K562 (cell line): ENCODE measurements at regions not wholly inside any gene's neighbourhood (a gene's known extent, or its start where the extent isn't known, plus 50 kb on each side); places are given as distances from the start of the nearest gene placed in this dataset.

Experiments used
- ATAC-seq: fragments of 200-7000 bp; cut with Tn5 transposase; 3 replicates; pipeline ENCODE4 v1.9.1; 2020; ENCODE audit warnings: moderate library complexity
- BruUV-seq: library from RNA; stranded (reverse); fragments of 400-500 nt; replicated peaks from 2 replicates; lab custom pipeline; 2021; lab: Mats Ljungman, UMichigan
- CTCF ChIA-PET: fragments of 300-600 bp; formaldehyde crosslinking; extraction: SDS; loops from one replicate; lab custom pipeline; 2021; ENCODE audit warnings: low intra/inter-chr PET ratio; lab: Yijun Ruan, JAX
- POLR2A ChIA-PET: fragments of 300-600, 350-650 bp; sonication (Branson Sonifier 250); formaldehyde crosslinking; extraction: SDS; loops from one replicate; lab custom pipeline; 2021; ENCODE audit warnings: antibody characterized with exemption, inconsistent platforms; lab: Yijun Ruan, JAX
- DNase-seq, 4 experiments: peaks; one replicate each; pipeline versions ENCODE4 v3.0.0 to v3.0.0-alpha.2; 2011 to 2018; ENCODE audit warnings: low spot score in 3 of 4, mixed read lengths in 3 of 4; ENCODE audit errors: extremely low read depth in 1 of 4
- FAIRE-seq: peaks from 2 replicates; lab custom pipeline; 2011; peaks lifted over from hg19 to GRCh38; lab: Jason Lieb, UNC
- H2AFZ ChIP-seq: 2 replicates; pipeline ENCODE4 v1.6.0; 2011; ENCODE audit warnings: low read depth, low read length, control low read depth, inconsistent platforms
- H3K27ac ChIP-seq: fragments of 200-600 bp; 3 replicates; pipeline ENCODE4 v1.8.0; 2011; ENCODE audit warnings: low read depth, mild to moderate bottlenecking, control low read depth, inconsistent platforms, low read length, moderate library complexity, mixed read lengths; ENCODE audit errors: extremely low read depth
- H3K27me3 ChIP-seq, 2 experiments: fragments of 300-600 bp in 1 of 2; 2 replicates in 1 of 2; 3 replicates in 1 of 2; pipeline versions ENCODE4 v1.6.0 to v1.8.0; 2011; ENCODE audit warnings: inconsistent platforms in 2 of 2, low read length in 2 of 2, mild to moderate bottlenecking in 1 of 2, mixed read lengths in 1 of 2, moderate library complexity in 1 of 2; ENCODE audit not compliant: control insufficient read depth in 2 of 2, insufficient read depth in 2 of 2
- H3K36me3 ChIP-seq: fragments of 300-600 bp; 3 replicates; pipeline ENCODE4 v1.8.0; 2011; ENCODE audit warnings: mild to moderate bottlenecking, low read length, inconsistent platforms; ENCODE audit not compliant: control insufficient read depth, insufficient read depth
- H3K4me1 ChIP-seq, 2 experiments: fragments of 200-600 bp in 1 of 2; replicated peaks in 1 of 2; 2 replicates in 1 of 2; 3 replicates in 1 of 2; pipeline versions ENCODE4 v1.5.1 to v1.8.0; 2011; ENCODE audit warnings: inconsistent platforms in 2 of 2, low read length in 2 of 2, mild to moderate bottlenecking in 1 of 2, mixed read lengths in 1 of 2, moderate library complexity in 1 of 2; ENCODE audit not compliant: control insufficient read depth in 2 of 2, insufficient read depth in 2 of 2
- H3K4me2 ChIP-seq: 2 replicates; pipeline ENCODE4 v1.6.1; 2011; ENCODE audit warnings: low read length, control low read depth, inconsistent platforms, mixed read lengths; ENCODE audit not compliant: insufficient read depth
- H3K4me3 ChIP-seq: fragments of 200-600 bp; sonication (generic), shearing (Covaris generic); 2 replicates; pipeline ENCODE4 v1.5.1; 2016; ENCODE audit warnings: control low read depth, inconsistent platforms
- H3K79me2 ChIP-seq: fragments of 200-600 bp; 3 replicates; pipeline ENCODE4 v1.8.0; 2011; ENCODE audit warnings: low read length, inconsistent platforms; ENCODE audit not compliant: control insufficient read depth, insufficient read depth
- H3K9ac ChIP-seq, 2 experiments: 2 replicates each; pipeline versions ENCODE4 v1.6.0 to v1.6.1; 2011; ENCODE audit warnings: low read depth in 2 of 2, low read length in 2 of 2, control low read depth in 1 of 2, inconsistent platforms in 1 of 2, mild to moderate bottlenecking in 1 of 2, mixed read lengths in 1 of 2; ENCODE audit not compliant: insufficient read depth in 1 of 2
- H3K9me1 ChIP-seq: one replicate; pipeline ENCODE4 v1.6.0; 2011; ENCODE audit warnings: inconsistent platforms, mild to moderate bottlenecking, low read length, moderate library complexity; ENCODE audit not compliant: control insufficient read depth, insufficient read depth
- H3K9me3 ChIP-seq: replicated peaks from 2 replicates; pipeline ENCODE4 v1.5.1; 2011; ENCODE audit warnings: low read depth, low read length, inconsistent platforms; ENCODE audit not compliant: control insufficient read depth, insufficient read depth
- H4K20me1 ChIP-seq: replicated peaks from 2 replicates; pipeline ENCODE4 v1.6.1; 2011; ENCODE audit warnings: low read length, inconsistent platforms, mixed read lengths; ENCODE audit not compliant: control insufficient read depth, insufficient read depth
- DDX20 ChIP-seq: fragments of 450-650 bp; IDR thresholded peaks from 2 replicates; pipeline ENCODE4 v1.6.1; 2016; ENCODE audit warnings: missing genetic modification characterization, low read depth, mild to moderate bottlenecking, missing compliant biosample characterization, moderate library complexity
- GABPB2 ChIP-seq: fragments of 250-450 bp; sonication (Bioruptor Pico); conservative IDR thresholded peaks from 2 replicates; pipeline ENCODE4 v1.5.1; 2021; ENCODE audit warnings: mild to moderate bottlenecking
- HLTF ChIP-seq: fragments of 450-650 bp; IDR thresholded peaks from 2 replicates; pipeline ENCODE4 v1.6.1; 2016
- TEAD1 ChIP-seq, 2 experiments: fragments of 450-650 bp in 1 of 2; sonication (generic) in 1 of 2; formaldehyde crosslinking; IDR thresholded peaks; 2 replicates each; pipeline versions ENCODE4 v1.4.0 to v1.8.0; 2020 to 2022; ENCODE audit warnings: mild to moderate bottlenecking in 2 of 2, missing genetic modification reagents in 1 of 2
- TRIM28 ChIP-seq: fragments of 450-650 bp; IDR thresholded peaks from 2 replicates; pipeline ENCODE4 v1.6.1; 2017
- ZC3H11A ChIP-seq: IDR thresholded peaks from 2 replicates; pipeline ENCODE4 v1.6.1; 2012; ENCODE audit warnings: low read depth, low read length, improper control_type of control experiment
- WGBS: fragments of 100-300 bp; shearing (Covaris generic); methylation state at CpG from one replicate; pipeline ENCODE4 v1.1.6; 2016; ENCODE audit warnings: low coverage, mixed read lengths; ENCODE audit not compliant: insufficient coverage; ENCODE audit errors: missing lambda C conversion rate; 5-methylcytosine and 5-hydroxymethylcytosine counted together
- in situ Hi-C: fragments of 300-500 bp; cut with MboI; formaldehyde crosslinking; loops from 4 replicates; pipeline ENCODE4 v1.15.0; 2018; ENCODE audit warnings: inconsistent platforms, mixed read lengths
- intact Hi-C: fragments of 100-400 bp; cut with micrococcal nuclease; formaldehyde crosslinking; loops from 2 replicates; pipeline ENCODE4 v1.14.2; 2022
- TF ChIP-seq, protein P1 (sequence below): fragments of 450-650 bp; formaldehyde crosslinking; IDR thresholded peaks from 2 replicates; pipeline ENCODE4 v1.4.0; 2020; ENCODE audit warnings: mild to moderate bottlenecking
- TF ChIP-seq, protein P2 (sequence below): fragments of 450-650 bp; formaldehyde crosslinking; IDR thresholded peaks from 2 replicates; pipeline ENCODE4 v1.4.0; 2022; ENCODE audit warnings: missing genetic modification characterization

DNA sequence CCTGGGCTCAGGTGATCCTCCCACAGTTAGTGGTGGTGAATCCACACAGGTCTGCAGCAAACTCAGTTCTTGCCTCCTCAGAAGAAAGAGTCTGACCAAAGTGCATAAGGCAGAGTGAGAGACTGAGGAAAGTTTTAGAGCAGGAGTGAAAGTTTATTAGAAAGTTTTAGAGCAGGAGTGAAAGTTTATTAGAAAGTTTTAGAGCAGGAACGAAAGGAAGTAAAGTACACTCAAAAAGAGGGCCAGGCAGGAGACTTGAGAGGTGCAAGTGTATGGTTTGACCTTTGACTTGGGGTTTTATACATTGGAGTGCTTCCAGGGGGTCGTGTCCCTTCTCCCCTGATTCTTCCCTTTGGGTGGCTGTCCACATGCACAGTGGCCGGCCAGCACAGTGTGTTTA is 84.2 kb downstream of the LSM3 start:
- Histone ChIP-seq H2AFZ (no peak overlapping the region), H3K4me2 (no peak overlapping the region), H3K9me3 (no peaks in the 10 kb centered on the region; the same call in 1 of the 2 replicates), H3K27ac (no peak overlapping the region), H3K9me1 (no peaks in the 10 kb centered on the region), H3K36me3 (no peaks in the 10 kb centered on the region), H3K27me3 (no peaks in the 10 kb centered on the region), H3K9ac (no peak overlapping the region), H3K4me1 (peaks cover 24 to 25% of the 10 kb centered on the region in 2 experiments), H4K20me1 (no peaks in the 10 kb centered on the region), H3K79me2 (no peaks in the 10 kb centered on the region), H3K4me3 (no peak overlapping the region)
- FAIRE-seq (no peak), ATAC-seq (no peak), DNase-seq (no peak)
- no TSS peak for BruUV-seq
- in situ Hi-C loops = loop anchor here (5.0 kb wide), 2 partner anchors 61 to 204 kb away; no protein-coding TSS in a partner anchor
- POLR2A ChIA-PET = no interaction called here
- CTCF ChIA-PET = interaction anchor here (0.8 to 6.2 kb wide), 2 partner anchors 13 to 198 kb away, joined by 4 to 69 read pairs; no protein-coding TSS in a partner anchor
- WGBS = 51% methylated on average over 3 of the region's 3 CpGs
- intact Hi-C loops = loop anchor here (5.0 to 10.0 kb wide), 4 partner anchors 244 to 659 kb away; no protein-coding TSS in a partner anchor
- TF ChIP-seq, protein P1, sequence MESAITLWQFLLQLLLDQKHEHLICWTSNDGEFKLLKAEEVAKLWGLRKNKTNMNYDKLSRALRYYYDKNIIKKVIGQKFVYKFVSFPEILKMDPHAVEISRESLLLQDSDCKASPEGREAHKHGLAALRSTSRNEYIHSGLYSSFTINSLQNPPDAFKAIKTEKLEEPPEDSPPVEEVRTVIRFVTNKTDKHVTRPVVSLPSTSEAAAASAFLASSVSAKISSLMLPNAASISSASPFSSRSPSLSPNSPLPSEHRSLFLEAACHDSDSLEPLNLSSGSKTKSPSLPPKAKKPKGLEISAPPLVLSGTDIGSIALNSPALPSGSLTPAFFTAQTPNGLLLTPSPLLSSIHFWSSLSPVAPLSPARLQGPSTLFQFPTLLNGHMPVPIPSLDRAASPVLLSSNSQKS (CRISPR knock-in tag) = no peak
- TF ChIP-seq ZC3H11A (no peak), DDX20 (no peak), TEAD1 (CRISPR knock-in tag; IDR thresholded peaks at IDR 0.05) (no peak), GABPB2 (no peak), HLTF (no peak), TRIM28 (peak; percentile 30; the same call in 1 of the 2 replicates)
- TF ChIP-seq, protein P2, sequence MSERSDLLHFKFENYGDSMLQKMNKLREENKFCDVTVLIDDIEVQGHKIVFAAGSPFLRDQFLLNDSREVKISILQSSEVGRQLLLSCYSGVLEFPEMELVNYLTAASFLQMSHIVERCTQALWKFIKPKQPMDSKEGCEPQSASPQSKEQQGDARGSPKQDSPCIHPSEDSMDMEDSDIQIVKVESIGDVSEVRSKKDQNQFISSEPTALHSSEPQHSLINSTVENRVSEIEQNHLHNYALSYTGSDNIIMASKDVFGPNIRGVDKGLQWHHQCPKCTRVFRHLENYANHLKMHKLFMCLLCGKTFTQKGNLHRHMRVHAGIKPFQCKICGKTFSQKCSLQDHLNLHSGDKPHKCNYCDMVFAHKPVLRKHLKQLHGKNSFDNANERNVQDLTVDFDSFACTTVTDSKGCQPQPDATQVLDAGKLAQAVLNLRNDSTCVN (CRISPR knock-in tag) = no peak
